BJ (cell line): ENCODE measurements at regions not wholly inside any gene's neighbourhood (a gene's known extent, or its start where the extent isn't known, plus 50 kb on each side); places are given as distances from the start of the nearest gene placed in this dataset. TPM values are rescaled to one million over a fixed set of nuclear protein-coding genes. Genes with fewer than 3 reads are reported as not detected.

Experiments used
- CTCF ChIA-PET: fragments of 350-600 bp; formaldehyde crosslinking; extraction: SDS; loops from one replicate; lab custom pipeline; 2021; ENCODE audit warnings: antibody characterized with exemption, inconsistent platforms; lab: Yijun Ruan, JAX
- POLR2A ChIA-PET: fragments of 300-600 bp; sonication (Branson Sonifier 250); formaldehyde crosslinking; extraction: SDS; loops from one replicate; lab custom pipeline; 2021; ENCODE audit warnings: antibody characterized with exemption; lab: Charles Lee
- DNase-seq: peaks from one replicate; pipeline ENCODE4 v3.0.0-alpha.2; 2011; ENCODE audit warnings: low read depth
- H3K27me3 ChIP-seq: 2 replicates; pipeline ENCODE4 v1.6.0; 2011; ENCODE audit warnings: low read length; ENCODE audit not compliant: control insufficient read depth, insufficient read depth
- H3K36me3 ChIP-seq: 2 replicates; pipeline ENCODE4 v1.5.1; 2011; ENCODE audit warnings: low read length; ENCODE audit not compliant: control insufficient read depth, insufficient read depth
- H3K4me3 ChIP-seq: 2 replicates; pipeline ENCODE4 v1.5.1; 2011; ENCODE audit warnings: low read depth, mild to moderate bottlenecking, control low read depth, low read length
- CTCF ChIP-seq: IDR thresholded peaks from 2 replicates; pipeline ENCODE4 v1.5.1; 2011; ENCODE audit warnings: low read depth, mild to moderate bottlenecking, control low read depth, inconsistent platforms, low read length, moderate library complexity; ENCODE audit not compliant: insufficient read depth
- small RNA-seq: library from RNA; depleted of rRNA; stranded (forward); fragments of <200 nt; gene quantifications from one replicate; pipeline ENCODE3, GENCODE V24; 2012; ENCODE audit warnings: low replicate concordance, low read depth; ENCODE audit not compliant: insufficient read length

DNA sequence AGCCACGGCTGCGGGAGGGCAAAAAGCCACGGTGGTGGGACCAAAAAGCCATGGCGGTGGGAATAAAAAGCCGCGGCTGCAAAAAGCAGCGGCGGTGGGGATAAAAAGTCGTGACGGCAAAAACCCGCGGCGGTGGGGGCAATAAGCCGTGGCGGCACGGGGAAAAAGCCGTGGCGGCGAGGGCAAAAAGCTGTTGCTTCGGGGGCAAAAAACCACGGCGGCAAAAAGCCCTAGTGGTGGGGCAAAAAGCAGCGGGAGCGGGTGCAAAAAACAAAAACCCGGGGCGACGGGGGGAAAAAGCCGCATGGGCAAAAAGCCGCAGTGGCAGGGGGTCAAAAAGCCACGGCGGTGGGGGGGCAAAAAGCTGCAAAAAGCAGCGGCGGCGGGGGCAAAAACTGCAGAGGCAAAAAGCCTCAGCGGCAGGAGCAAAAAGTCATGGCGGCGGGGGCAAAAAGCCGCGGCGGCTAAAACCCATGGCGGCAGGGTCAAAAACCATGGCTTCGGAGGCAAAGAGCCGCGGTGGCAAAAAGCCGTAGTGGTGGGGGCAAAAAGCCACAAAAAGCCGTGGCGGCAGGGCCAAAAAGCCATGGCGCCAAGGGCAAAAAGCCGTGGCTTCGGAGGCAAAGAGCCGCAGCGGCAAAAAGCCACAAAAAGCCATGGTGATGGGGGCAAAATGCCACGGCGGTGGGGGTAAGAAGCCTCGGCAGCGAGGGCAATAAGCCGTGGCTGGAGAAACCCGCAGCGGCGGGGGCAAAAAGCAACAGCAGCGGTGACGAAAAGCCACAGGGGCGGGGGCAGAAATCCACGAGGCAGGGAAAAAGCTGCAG, 525.8 kb downstream of the ZNF33B start:
- H3K36me3 ChIP-seq: no peaks in the 10 kb centered on the region
- H3K27me3 ChIP-seq: no peaks in the 10 kb centered on the region
- H3K4me3 ChIP-seq: no peak overlapping the region
- CTCF ChIA-PET: no interaction called here
- no peak for TF ChIP-seq CTCF
- DNase-seq: no peak
- POLR2A ChIA-PET: no interaction called here

- ChIA-PET POLR2A (no interaction called here), CTCF (no interaction called here)
- DNase-seq: no peak
- no peaks in the 10 kb centered on the region for H3K27me3 ChIP-seq
- TF ChIP-seq CTCF: no peak
- no peak overlapping the region for H3K4me3 ChIP-seq
- H3K36me3 ChIP-seq: no peaks in the 10 kb centered on the region
Measured at GRCh38 chr10:42111661-42112330, 526.6 kb downstream of the ZNF33B start.

DNA sequence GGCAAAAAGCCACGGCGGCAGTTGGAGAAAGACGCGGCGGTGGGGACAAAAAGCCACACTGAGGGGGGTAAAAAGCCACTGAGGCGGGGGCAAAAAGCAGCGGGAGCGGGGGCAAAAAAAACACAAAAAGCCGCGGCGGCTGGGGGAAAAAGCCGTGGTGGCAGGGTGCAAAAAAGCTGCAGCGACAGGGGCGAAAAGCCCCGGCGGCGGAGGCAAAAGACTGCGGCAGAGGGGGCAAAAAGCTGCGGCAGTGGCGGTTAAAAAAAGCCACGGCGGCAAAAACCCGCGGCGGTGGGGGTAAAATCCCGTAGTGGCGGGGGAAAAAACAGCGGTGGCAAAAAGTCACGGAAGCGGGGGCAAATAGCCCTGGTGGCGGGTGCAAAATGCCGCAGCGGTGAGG, 527.3 kb downstream of the ZNF33B start:
- POLR2A ChIA-PET: no interaction called here
- Histone ChIP-seq H3K36me3 (no peaks in the 10 kb centered on the region), H3K27me3 (no peaks in the 10 kb centered on the region), H3K4me3 (no peak overlapping the region)
- TF ChIP-seq CTCF: no peak
- DNase-seq: no peak
- CTCF ChIA-PET: no interaction called here

Small RNA genes in the stretch of these regions (small RNA-seq; reads per million reads assigned to genes)
- not detected for gene KSR1P1
